Suppressor macrophage treated with lipopolysaccharide for 1 hour (primary cell): ENCODE measurements at regions not wholly inside any gene's neighbourhood (a gene's known extent, or its start where the extent isn't known, plus 50 kb on each side); places are given as distances from the start of the nearest gene placed in this dataset.
"Not testable (repeated sequence)": the region's sequence is repeated elsewhere in the genome, so short reads cannot be mapped to it uniquely, and the experiment has no call there.

Source experiments
- DNase-seq, 3 donors: peaks; one replicate each; pipeline ENCODE4 v3.0.0-alpha.2; 2020 to 2022

GRCh38 chr6:99668036-99668705 is 61.5 kb downstream of the PRDM13 start:
- no peak for DNase-seq

- DNase-seq: no peak
Observed at GRCh38 chr6:99689916-99690685, 83.5 kb downstream of the PRDM13 start.

- DNase-seq: not testable (repeated sequence)
Observed at GRCh38 chr6:99702287-99702686, 95.7 kb downstream of the PRDM13 start.

- no peak for DNase-seq
Observed at GRCh38 chr6:99709062-99709461, 102.4 kb downstream of the PRDM13 start.

- no peak for DNase-seq
Observed at GRCh38 chr6:99711302-99711701, 104.7 kb downstream of the PRDM13 start.

GRCh38 chr6:99711925-99712324 is 105.3 kb downstream of the PRDM13 start:
- no peak for DNase-seq

- no peak for DNase-seq
Observed at GRCh38 chr6:99712519-99712918, 105.9 kb downstream of the PRDM13 start.

GRCh38 chr6:99722043-99722442 is 115.4 kb downstream of the PRDM13 start:
- not testable (repeated sequence) for DNase-seq

GRCh38 chr6:99730237-99730636 is 123.6 kb downstream of the PRDM13 start:
- not testable (repeated sequence) for DNase-seq

GRCh38 chr6:99736302-99736701 is 129.7 kb downstream of the PRDM13 start:
- no peak for DNase-seq

GRCh38 chr6:99739526-99739925 is 132.9 kb downstream of the PRDM13 start:
- DNase-seq: no peak

- no peak for DNase-seq
Observed at GRCh38 chr6:99741092-99741491, 134.5 kb downstream of the PRDM13 start.

- DNase-seq: no peak
Observed at GRCh38 chr6:99743647-99744046, 137.0 kb downstream of the PRDM13 start.

- DNase-seq: no peak
Observed at GRCh38 chr6:99745651-99746050, 139.0 kb downstream of the PRDM13 start.

- peak; percentile 74 to 85 (median 84) for DNase-seq
Observed at GRCh38 chr6:99746261-99746895, 139.7 kb downstream of the PRDM13 start.

- DNase-seq: no peak
Observed at GRCh38 chr6:99761711-99762110, 155.1 kb downstream of the PRDM13 start.

- DNase-seq: no peak
Observed at GRCh38 chr6:99768166-99768565, 161.5 kb downstream of the PRDM13 start.

GRCh38 chr6:99779631-99780555 is 173.3 kb downstream of the PRDM13 start:
- DNase-seq: no peak

- no peak for DNase-seq
Observed at GRCh38 chr6:99780556-99780885, 173.9 kb downstream of the PRDM13 start.

GRCh38 chr6:99789767-99790166 is 183.1 kb downstream of the PRDM13 start:
- DNase-seq: no peak

- DNase-seq: peak in 1 of 3 donors; percentile 10
Observed at GRCh38 chr6:99790679-99791078, 184.0 kb downstream of the PRDM13 start.

- DNase-seq: no peak
Observed at GRCh38 chr6:99801805-99802204, 192.2 kb downstream of the MCHR2 start.
